ENCODE measurements at regions not wholly inside any gene's neighbourhood (a gene's known extent, or its start where the extent isn't known, plus 50 kb on each side); places are given as distances from the start of the nearest gene placed in this dataset.
"Not testable (repeated sequence)": the region's sequence is repeated elsewhere in the genome, so short reads cannot be mapped to it uniquely, and the experiment has no call there.

DNA sequence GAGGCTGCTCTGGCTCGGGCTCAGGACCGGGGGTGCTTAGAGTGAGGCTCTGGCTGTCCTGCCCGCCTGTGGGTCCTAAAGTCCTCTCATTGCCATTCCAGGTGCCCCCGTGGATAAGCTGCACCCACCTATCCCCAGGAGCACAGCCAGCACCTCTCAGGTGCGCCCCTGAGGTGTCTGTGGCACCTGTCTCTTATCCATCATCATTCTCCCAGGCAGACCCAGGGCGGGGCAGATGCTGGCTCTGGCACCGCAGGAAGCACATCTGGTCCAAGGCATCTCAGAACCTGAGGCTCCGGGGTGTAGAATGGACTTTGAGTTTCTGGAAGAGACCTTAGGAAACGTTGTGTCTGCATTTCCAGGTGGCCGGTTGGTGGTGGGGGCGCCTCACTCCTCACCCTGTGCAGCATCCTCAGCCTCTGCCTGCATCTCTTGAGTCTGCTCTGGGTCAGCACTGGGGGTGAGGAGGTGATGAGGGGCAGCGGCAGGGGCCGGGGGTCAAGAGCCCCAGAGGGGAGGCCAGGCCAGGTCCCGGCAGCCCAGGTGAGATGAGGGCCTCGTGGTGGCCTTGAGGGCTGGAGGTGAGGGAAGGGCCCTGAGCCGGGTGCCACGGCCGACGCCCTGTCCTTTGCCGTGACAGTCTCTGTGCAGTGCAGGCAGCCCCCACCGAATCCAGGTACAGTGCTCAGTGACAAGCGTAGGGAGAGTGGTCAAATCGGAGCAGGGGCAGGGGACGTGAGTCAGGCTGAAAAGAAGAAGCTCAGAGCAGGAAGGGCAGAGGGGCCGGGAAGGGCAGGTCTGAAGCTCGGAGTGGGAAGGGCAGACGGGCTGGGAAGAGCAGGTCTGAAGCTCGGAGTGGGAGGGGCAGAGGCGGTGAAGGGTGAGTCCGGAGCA is 173.5 kb downstream of the NPIPB11 start:
- peaks cover 8% of the 10 kb centered on the region for H3K27me3 Mint-ChIP-seq (ENCODE audit: insufficient read depth)
- H3K36me3 Mint-ChIP-seq (ENCODE audit: low read depth), result no peaks in the 10 kb centered on the region
- peaks cover 7% of the 10 kb centered on the region; the same call in 1 of the 2 replicates for H3K4me1 Mint-ChIP-seq (ENCODE audit: low read depth)
- DNase-seq, result no peak
- no peak overlapping the region for H3K27ac Mint-ChIP-seq
- no peaks in the 10 kb centered on the region for H3K9me3 Mint-ChIP-seq
- no peak overlapping the region for H3K4me3 Mint-ChIP-seq
- TF ChIP-seq, protein P1, sequence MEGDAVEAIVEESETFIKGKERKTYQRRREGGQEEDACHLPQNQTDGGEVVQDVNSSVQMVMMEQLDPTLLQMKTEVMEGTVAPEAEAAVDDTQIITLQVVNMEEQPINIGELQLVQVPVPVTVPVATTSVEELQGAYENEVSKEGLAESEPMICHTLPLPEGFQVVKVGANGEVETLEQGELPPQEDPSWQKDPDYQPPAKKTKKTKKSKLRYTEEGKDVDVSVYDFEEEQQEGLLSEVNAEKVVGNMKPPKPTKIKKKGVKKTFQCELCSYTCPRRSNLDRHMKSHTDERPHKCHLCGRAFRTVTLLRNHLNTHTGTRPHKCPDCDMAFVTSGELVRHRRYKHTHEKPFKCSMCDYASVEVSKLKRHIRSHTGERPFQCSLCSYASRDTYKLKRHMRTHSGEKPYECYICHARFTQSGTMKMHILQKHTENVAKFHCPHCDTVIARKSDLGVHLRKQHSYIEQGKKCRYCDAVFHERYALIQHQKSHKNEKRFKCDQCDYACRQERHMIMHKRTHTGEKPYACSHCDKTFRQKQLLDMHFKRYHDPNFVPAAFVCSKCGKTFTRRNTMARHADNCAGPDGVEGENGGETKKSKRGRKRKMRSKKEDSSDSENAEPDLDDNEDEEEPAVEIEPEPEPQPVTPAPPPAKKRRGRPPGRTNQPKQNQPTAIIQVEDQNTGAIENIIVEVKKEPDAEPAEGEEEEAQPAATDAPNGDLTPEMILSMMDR (IDR thresholded peaks at IDR 0.05), result no peak

DNA sequence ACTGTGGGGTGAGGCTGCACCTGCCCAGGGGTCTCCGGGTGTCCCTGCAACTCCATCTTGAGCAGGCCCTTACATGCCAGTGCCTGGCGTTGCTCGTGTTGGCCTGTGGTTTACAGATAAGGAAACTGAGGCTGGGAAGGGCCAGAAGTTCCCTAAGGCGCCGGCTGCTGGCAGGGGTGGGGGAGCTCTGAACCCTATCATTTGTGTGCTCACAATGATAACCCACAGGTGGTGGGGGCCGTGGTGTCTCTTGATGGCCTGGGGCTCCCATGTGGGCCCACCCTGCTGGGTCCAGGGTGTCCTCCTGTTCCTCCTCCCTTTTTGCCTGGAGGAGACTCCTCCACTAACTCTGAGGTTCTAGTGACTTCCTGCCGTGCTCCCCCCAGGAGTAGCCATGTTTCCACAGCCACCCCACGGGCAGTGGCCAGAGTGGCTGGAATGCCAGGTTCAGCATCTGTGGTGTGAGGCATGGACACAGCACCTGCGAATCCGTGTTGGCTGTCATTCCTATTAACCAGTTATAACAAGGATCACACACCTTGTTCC is 174.3 kb downstream of the NPIPB11 start:
- not testable (repeated sequence) for H3K4me1 Mint-ChIP-seq (ENCODE audit: low read depth); H3K9me3 Mint-ChIP-seq; H3K27ac Mint-ChIP-seq; DNase-seq; H3K36me3 Mint-ChIP-seq (ENCODE audit: low read depth); H3K27me3 Mint-ChIP-seq (ENCODE audit: insufficient read depth); H3K4me3 Mint-ChIP-seq

DNA sequence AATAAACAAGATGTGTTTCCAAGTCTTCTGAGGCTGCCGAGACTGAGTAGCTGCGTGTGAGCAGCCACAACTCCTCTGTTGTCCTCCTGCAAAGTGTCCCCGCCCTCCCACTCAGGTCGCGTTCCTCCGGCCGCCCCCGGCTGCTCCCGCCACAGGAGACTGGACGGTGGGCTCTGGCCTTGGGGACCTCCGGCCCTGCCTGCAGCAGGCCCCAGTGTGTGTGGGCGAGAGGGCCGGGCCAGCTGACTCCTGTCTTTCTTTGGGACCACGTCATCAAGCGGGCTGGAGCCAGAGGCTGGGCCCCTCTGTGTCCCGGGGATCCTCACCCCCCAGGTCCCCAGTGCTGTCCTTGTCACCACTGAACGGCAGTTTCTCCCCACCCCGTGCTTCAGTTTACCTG is 175.3 kb downstream of the NPIPB11 start:
- peaks cover 7% of the 10 kb centered on the region; the same call in 1 of the 2 replicates for H3K4me1 Mint-ChIP-seq (ENCODE audit: low read depth)
- H3K9me3 Mint-ChIP-seq, result no peaks in the 10 kb centered on the region
- TF ChIP-seq, protein P1 (IDR thresholded peaks at IDR 0.05), result no peak
- no peaks in the 10 kb centered on the region for H3K36me3 Mint-ChIP-seq (ENCODE audit: low read depth)
- no peak overlapping the region for H3K27ac Mint-ChIP-seq
- DNase-seq, result no peak
- peak overlapping the region; percentile 17; the same call in 1 of the 2 replicates for H3K4me3 Mint-ChIP-seq
- H3K27me3 Mint-ChIP-seq (ENCODE audit: insufficient read depth), result peaks cover 8% of the 10 kb centered on the region

DNA sequence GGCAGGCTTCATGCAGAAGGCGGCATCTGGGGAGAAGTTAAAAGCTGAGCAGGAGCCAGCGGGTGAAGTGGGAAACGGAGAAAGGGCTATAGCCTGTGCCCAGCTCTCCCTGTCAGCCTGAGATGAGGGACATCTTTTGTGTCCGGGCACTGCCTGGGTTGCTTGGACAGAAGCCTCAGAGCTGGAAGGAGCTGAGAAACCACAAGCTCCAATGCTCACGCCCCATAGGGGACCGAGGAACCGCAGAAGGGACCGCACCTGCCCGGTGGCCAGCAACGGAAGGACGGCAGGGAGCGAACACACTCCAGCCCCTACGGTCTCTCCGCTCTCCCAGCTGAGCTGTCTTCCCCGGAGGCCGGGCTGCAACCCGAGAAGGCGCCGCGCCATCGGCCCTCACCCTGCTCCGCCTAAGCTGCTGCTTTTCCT is 175.8 kb downstream of the NPIPB11 start:
- no peaks in the 10 kb centered on the region for H3K9me3 Mint-ChIP-seq
- H3K4me3 Mint-ChIP-seq, result no peak overlapping the region
- DNase-seq, result no peak
- H3K27ac Mint-ChIP-seq, result no peak overlapping the region
- H3K27me3 Mint-ChIP-seq (ENCODE audit: insufficient read depth), result peaks cover 8% of the 10 kb centered on the region
- H3K36me3 Mint-ChIP-seq (ENCODE audit: low read depth), result no peaks in the 10 kb centered on the region
- H3K4me1 Mint-ChIP-seq (ENCODE audit: low read depth), result peaks cover 7% of the 10 kb centered on the region; the same call in 1 of the 2 replicates
- TF ChIP-seq, protein P1 (IDR thresholded peaks at IDR 0.05), result no peak

DNA sequence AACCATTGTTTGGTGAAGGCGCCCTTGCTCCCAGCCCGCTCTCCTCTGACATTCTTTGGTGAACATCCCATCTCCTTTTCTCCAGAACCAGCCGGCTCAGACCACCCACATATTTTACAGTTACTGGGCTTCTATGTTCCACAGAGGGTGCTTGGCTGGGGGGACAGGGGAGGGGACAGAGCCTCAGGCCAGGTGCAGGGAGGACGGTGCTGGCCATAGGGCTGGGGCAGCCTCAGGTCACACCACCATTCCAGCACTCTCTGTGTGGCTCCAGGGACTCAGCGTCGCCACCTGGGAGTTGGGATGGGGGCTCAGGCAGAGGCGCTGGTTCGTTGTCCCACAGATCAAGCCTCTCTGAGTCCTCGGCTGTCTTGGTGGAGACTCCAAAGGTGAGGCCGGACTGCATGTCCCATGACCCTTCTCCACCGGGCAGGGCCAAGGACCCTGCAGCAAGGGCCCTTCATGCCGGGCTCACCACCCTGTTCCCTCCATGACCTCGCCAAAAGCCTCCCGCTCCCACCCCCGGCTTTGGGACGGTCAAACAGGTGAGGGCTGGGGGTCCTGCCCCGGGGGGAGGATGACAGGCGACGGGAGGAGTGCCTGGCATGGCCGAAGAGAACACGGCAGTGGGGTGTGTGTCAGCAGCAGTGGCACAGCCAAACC is 176.4 kb downstream of the NPIPB11 start:
- H3K9me3 Mint-ChIP-seq; H3K4me1 Mint-ChIP-seq (ENCODE audit: low read depth); DNase-seq; H3K27me3 Mint-ChIP-seq (ENCODE audit: insufficient read depth); H3K4me3 Mint-ChIP-seq; H3K36me3 Mint-ChIP-seq (ENCODE audit: low read depth); H3K27ac Mint-ChIP-seq: not testable (repeated sequence)

DNA sequence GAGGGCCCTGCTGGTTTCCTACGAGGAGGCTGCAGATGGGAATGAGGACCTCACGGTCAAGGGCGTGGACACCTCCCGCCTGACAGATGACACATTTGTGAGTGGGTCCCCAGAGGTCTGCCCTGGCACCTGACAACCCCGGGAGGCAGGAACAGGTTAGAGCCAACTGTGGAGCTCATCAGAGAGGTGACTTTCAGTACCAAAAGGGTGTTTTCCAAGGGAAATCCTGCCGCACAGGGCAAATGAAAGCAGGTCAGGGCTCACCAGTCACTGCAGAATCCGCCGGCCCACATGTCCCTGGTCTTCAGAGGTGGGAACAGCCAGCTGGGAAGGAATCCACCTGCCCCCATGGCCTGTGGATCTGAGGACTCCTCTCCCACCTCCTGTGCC is 176.9 kb downstream of the NPIPB11 start:
- not testable (repeated sequence) for H3K36me3 Mint-ChIP-seq (ENCODE audit: low read depth); H3K9me3 Mint-ChIP-seq; H3K27me3 Mint-ChIP-seq (ENCODE audit: insufficient read depth); H3K27ac Mint-ChIP-seq; H3K4me1 Mint-ChIP-seq (ENCODE audit: low read depth); H3K4me3 Mint-ChIP-seq; DNase-seq

DNA sequence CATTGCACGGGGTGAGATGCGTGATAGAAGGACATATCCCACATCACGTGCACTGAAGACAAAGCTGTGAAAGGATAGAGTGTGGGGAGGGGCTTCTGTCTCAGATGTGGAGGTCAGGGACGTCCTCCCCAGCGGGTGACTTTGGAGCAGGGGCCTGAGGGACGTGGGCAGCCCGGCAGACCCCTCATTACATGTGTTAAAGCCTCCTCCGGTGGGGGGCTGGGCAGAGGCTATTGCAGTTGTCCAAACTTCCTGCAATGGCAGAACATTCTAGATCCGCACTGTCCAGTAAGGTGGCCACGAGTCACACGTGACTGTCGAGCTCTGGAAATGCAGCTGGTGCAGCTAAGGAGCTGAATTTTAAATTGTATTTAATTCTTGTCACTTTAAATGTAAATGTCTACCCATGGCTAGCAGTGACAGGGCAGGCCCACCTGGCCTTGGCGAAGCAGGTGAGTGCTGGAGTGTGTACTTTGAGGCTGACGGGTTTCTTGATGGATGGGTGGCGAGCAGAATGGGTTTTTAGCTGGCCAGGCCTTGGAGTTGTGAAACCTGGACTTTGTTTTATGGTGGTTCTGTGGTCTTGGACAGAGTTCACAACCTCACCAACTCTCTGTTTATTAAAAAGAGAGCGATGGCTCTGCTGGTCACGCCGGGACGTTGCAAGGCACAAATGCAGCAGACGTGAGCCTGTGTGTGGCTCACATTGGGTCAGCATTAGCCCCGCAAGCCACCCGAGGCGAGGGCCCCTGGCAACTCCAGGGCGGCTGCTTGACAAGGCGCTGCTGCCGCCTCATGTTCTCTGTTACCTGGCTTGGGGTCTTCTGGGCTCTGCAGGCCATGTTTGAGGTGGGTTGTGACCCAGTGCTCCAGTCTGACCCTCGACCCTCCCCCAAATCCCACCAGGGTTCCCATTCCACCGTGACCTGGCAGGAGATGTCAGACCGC is 177.6 kb downstream of the NPIPB11 start:
- H3K9me3 Mint-ChIP-seq; H3K4me1 Mint-ChIP-seq (ENCODE audit: low read depth); H3K36me3 Mint-ChIP-seq (ENCODE audit: low read depth); H3K4me3 Mint-ChIP-seq; H3K27ac Mint-ChIP-seq; DNase-seq; H3K27me3 Mint-ChIP-seq (ENCODE audit: insufficient read depth): not testable (repeated sequence)

All from HFFc6 (cell line).